ENCODE measurements at regions not wholly inside any gene's neighbourhood (a gene's known extent, or its start where the extent isn't known, plus 50 kb on each side); places are given as distances from the start of the nearest gene placed in this dataset.

GRCh38 chr3:16122155-16122554 lies 52.3 kb upstream of the GALNT15 start:
- no peak for TF ChIP-seq EZH2 (IDR thresholded peaks at IDR 0.05; ENCODE audit: insufficient read depth, poor library complexity, severe bottlenecking)
- TF ChIP-seq EZH2phosphoT487 (IDR thresholded peaks at IDR 0.05; ENCODE audit: insufficient read depth, low read depth) = no peak

Data from GM23248 (cell line).